Activated CD8-positive, alpha-beta memory T cell treated with anti-CD3 and anti-CD28 coated beads, Interleukin-2, amount 50 U/mL, for 48 hours (primary cell): ENCODE measurements at regions not wholly inside any gene's neighbourhood (a gene's known extent, or its start where the extent isn't known, plus 50 kb on each side); places are given as distances from the start of the nearest gene placed in this dataset.

Source experiments
- DNase-seq: peaks from one replicate; pipeline ENCODE4 v3.0.0-alpha.2; 2020

DNA sequence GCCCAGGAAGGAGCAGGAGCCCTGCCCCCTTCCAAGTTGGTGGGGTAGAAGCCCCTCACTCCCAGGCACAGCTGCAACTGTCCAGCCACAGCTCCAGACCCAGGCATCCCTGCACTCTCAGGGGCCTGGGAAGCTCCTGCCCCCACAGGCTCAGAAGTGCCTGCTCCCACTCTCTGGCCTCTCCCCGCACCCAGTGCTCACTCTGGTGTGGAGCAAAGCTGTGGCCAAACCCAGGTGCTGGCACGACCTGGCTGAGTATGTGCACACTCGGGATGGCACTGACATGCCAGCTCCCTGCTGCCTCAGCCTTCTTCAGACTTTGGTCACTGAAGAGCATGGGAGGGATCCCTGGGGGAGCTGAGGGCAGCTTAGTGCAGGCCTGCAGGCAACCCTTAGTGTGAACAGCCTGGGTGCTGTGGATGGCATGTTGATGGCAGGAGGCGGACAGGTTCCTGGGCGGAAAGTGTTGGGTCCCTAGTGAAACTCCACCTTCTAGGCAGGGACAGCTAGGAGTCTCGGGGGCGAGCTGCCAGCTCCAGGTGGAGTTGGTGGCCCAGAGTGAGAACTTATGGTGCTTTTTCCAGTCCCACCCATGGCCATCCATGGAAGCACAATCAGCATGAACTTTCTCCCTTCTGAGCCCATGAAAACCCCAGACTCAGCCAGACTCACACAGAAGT, 489.2 kb upstream of the ROBO2 start:
- DNase-seq: no peak

- DNase-seq: no peak
Measured at GRCh38 chr3:76551739-76552138, 488.2 kb upstream of the ROBO2 start.

DNA sequence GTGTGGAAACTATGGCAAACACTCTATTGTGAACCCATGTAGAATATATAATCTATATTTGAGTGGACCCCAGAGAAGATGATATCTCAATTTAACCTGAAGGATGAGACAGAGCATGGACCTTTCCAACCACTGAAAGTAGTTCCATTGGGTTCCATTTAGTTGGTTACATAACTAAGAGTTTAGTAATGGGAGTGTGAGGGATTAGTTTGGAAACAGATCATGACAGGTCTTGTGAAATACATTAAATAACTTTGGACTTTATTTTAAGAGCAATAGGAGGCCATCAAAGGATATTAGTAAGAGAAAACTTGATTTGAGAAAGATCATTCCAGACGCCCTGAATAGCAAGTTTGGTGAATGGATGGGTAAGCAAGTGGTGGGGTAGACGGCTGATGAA, 487.2 kb upstream of the ROBO2 start:
- no peak for DNase-seq

GRCh38 chr3:76554707-76555106, 485.2 kb upstream of the ROBO2 start:
- no peak for DNase-seq

GRCh38 chr3:76561494-76562236, 478.2 kb upstream of the ROBO2 start:
- no peak for DNase-seq

- DNase-seq: no peak
Measured at GRCh38 chr3:76565496-76566210, 474.2 kb upstream of the ROBO2 start.

- DNase-seq: no peak
Measured at GRCh38 chr3:76566211-76566534, 473.7 kb upstream of the ROBO2 start.

GRCh38 chr3:76566904-76567303, 473.0 kb upstream of the ROBO2 start:
- no peak for DNase-seq

- no peak for DNase-seq
Measured at GRCh38 chr3:76570436-76571057, 469.4 kb upstream of the ROBO2 start.

DNA sequence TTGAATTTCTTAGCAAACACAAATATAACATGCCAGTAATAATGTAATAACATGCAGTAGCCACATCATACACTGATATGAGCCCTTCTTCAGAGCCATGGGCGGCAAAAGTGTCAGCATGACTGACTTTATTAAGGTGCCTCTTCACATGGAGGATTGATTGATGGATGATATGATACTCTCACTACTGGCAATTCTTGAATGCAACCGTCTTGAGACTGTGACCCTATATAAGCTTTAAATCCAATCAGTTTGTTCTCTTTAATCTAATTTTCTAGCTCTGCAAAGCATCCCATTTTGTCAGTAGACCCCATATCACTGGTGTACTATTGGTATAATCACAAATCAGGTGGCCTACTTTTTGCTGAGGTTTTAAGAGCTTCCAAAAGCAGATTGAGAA, 463.7 kb upstream of the ROBO2 start:
- no peak for DNase-seq

DNA sequence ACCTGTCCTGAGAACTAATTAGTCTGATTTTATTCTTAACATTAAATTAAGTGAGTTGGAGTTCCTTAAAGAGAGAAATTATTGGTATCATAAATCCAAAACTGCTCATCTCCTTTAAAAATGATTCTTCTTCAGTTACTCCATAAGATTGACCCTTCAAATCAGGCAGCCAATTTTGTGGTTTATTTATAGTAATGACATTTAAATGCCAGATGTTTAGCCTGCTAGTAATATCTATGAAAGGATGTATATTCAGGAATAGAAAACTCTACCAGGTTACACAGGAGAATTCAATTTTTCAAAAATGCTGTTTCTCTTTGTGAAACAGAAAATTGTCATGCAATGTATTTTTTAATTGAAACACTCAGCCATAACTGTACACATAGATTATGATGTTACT, 457.8 kb upstream of the ROBO2 start:
- no peak for DNase-seq

- DNase-seq: no peak
Measured at GRCh38 chr3:76582632-76583378, 457.1 kb upstream of the ROBO2 start.

- DNase-seq: no peak
Measured at GRCh38 chr3:76585794-76586392, 454.0 kb upstream of the ROBO2 start.

DNA sequence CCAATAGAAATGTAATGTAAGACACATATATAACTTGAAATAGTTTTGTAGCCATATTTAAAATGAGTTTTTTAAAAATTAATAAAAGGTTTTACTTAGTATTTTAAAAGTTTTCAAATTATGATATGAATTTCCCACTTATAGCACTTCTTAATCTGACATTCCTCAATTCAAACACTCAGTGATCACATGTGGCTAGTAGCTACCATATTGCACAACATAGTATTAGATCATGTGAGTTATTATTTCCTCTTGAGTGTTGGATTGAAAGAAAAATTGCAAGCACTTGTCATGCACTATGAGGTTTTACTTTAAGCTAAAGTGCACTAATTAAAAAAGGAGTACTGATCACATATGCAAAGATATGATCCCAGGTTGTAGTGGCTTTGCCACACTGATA, 453.4 kb upstream of the ROBO2 start:
- DNase-seq: no peak

DNA sequence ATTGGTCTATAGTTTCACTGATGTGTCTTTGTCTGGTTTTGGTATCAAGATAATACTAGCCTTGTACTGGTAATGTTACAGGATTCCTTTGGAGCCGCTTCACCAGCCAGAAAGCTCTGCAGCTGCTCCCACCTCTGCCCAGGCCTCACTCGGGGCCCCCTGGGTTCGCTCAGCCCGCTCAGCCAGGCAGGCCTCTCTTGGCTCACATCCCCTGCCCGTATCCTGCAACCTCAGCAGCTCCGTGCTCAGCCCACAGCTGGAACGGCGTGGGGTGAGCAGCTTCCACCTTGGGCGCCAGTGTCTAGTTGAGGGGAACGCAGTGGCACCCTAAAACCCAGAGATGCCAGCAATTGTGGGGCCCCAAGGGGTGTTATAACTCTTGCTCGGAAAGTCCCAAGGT, 429.7 kb upstream of the ROBO2 start:
- no peak for DNase-seq

GRCh38 chr3:76615719-76616118, 424.2 kb upstream of the ROBO2 start:
- no peak for DNase-seq

- no peak for DNase-seq
Measured at GRCh38 chr3:76624164-76624563, 415.7 kb upstream of the ROBO2 start.

- no peak for DNase-seq
Measured at GRCh38 chr3:76627236-76627635, 412.7 kb upstream of the ROBO2 start.

DNA sequence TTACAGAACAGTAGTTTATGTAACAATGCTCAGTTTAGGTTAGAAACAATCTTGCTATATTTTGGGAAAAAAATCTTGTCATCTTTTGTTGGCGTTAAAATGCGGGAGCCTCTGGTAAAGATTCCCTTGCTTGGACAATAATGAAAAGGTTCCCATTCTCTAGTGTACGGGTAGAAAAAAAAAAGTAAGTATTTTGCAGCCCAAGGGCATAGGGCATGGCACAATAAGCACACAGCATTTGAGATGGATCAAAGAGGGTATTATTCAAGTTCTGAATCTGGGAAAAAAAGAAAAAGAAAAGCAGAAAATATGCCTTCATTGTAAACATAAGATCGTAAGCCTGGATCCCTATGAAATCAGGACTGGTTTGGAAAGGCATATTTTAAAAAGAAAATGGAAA, 408.6 kb upstream of the ROBO2 start:
- no peak for DNase-seq

- DNase-seq: no peak
Measured at GRCh38 chr3:76638006-76638405, 401.9 kb upstream of the ROBO2 start.

GRCh38 chr3:76643623-76644304, 396.1 kb upstream of the ROBO2 start:
- DNase-seq: no peak

- DNase-seq: no peak
Measured at GRCh38 chr3:76644305-76644675, 395.6 kb upstream of the ROBO2 start.
